Skeletal muscle satellite cell (primary cell): ENCODE measurements at regions not wholly inside any gene's neighbourhood (a gene's known extent, or its start where the extent isn't known, plus 50 kb on each side); places are given as distances from the start of the nearest gene placed in this dataset.

Source experiments
- H3K27me3 ChIP-seq: 2 replicates; pipeline ENCODE4 v1.7.0; 2013; ENCODE audit warnings: low read length; ENCODE audit not compliant: control insufficient read depth, insufficient read depth
- H3K36me3 ChIP-seq: 2 replicates; pipeline ENCODE4 v1.7.0; 2013; ENCODE audit warnings: mild to moderate bottlenecking, control low read depth, low read length; ENCODE audit not compliant: insufficient read depth
- H3K4me1 ChIP-seq: 2 replicates; pipeline ENCODE4 v1.7.0; 2013; ENCODE audit warnings: low read length; ENCODE audit not compliant: control insufficient read depth, insufficient read depth
- H3K4me2 ChIP-seq: 2 replicates; pipeline ENCODE4 v1.7.0; 2013; ENCODE audit warnings: mild to moderate bottlenecking, low read length
- H3K4me3 ChIP-seq: 2 replicates; pipeline ENCODE4 v1.7.0; 2013; ENCODE audit warnings: low read length
- H3K9ac ChIP-seq: 2 replicates; pipeline ENCODE4 v1.7.0; 2013; ENCODE audit warnings: mild to moderate bottlenecking, low read depth, low read length, moderate library complexity
- H3K9me3 ChIP-seq: replicated peaks from 2 replicates; pipeline ENCODE4 v1.7.0; 2013; ENCODE audit warnings: mild to moderate bottlenecking, control low read depth, low read length

DNA sequence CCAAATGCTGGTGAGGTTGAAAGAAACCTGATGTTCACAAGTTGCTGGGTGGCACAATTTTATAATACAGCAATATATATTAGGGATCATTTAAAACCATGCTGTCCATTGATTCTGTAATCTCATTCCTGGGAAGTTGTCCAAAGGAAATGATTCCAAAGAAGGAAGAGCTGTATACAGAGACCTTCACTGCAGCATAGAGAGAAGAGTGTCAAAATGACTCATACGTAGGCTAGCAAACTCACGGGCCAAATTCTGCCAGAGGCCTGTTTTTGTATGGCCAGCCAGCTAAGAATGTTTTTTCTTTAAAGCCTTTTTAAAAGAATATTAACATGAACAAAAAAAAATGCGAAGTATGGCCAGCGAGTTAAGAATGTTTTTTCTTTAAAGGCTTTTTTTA, 69.2 kb upstream of the MED13L start:
- H3K4me3 ChIP-seq, result no peak overlapping the region
- peaks cover 14% of the 10 kb centered on the region for H3K4me1 ChIP-seq
- no peak overlapping the region for H3K9ac ChIP-seq
- no peaks in the 10 kb centered on the region for H3K27me3 ChIP-seq
- peak overlapping the region; percentile 18 for H3K4me2 ChIP-seq
- no peaks in the 10 kb centered on the region for H3K9me3 ChIP-seq
- H3K36me3 ChIP-seq, result no peaks in the 10 kb centered on the region

DNA sequence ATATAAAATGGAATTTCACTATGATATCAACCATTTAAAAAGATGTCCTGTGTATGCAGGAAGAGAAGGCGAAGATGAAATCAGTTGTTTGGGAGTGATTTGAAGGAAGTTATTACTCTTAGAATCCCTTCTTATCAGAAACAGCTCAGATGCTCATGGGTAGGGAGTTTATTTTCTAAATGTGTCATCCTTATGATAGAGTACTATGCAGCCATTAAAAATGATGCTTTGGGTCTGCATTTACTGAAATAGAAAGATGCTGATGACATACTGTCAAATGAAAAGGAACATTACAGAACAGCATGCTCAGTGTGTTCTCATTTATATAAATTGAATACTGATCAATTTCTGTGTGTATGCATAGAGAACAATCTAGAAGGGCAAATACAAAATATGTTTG, 69.8 kb upstream of the MED13L start:
- Histone ChIP-seq H3K9me3 (no peaks in the 10 kb centered on the region), H3K4me1 (peaks cover 14% of the 10 kb centered on the region), H3K27me3 (no peaks in the 10 kb centered on the region), H3K36me3 (no peaks in the 10 kb centered on the region), H3K9ac (no peak overlapping the region), H3K4me2 (no peak overlapping the region), H3K4me3 (no peak overlapping the region)

DNA sequence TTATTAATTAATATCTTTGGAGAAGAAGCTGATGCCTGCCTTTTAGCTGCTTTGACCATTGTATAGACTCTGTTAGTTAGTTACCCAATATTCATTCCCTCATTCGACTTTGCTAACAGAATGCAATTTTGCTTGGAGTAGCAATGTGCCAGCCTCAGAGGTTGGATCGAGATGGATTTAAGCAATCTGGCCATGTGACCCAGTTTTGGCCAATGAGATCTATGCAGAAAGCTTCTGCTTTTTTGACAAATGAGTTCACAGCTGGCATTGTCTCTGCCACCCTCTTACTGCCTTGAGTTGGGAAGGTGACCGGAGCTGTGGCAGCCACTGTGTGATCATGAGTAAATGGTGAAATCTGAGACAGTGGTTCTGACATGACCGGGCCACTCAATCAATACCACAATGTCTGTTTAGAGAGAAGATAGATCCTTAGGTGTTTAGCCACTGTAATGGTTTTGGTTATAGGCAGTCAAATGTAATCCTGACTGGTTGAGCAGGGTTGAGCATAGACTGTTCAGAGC, 74.9 kb upstream of the MED13L start:
- Histone ChIP-seq H3K4me3 (no peak overlapping the region), H3K9ac (no peak overlapping the region), H3K4me1 (no peaks in the 10 kb centered on the region), H3K9me3 (no peaks in the 10 kb centered on the region), H3K36me3 (no peaks in the 10 kb centered on the region), H3K27me3 (no peaks in the 10 kb centered on the region), H3K4me2 (no peak overlapping the region)

DNA sequence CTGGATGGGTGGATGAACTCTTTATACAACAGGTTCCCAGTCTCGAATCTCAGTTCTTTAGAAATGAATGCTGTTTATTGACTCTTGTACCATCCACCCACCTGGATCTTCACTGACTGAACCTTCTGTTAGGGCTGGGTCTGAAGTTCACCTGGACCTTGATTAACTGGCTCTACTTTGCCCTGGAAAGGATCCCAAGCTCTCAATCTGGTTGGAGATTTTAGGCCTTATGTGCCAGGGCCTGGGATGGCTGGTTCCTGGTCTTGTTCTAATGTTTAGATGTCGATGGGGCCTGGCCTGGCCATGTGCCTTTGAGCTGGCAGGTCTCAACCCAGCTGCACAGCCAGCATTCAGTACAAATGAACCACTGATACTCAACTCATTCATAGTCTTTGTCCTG, 76.5 kb upstream of the MED13L start:
- Histone ChIP-seq H3K36me3 (no peaks in the 10 kb centered on the region), H3K4me2 (no peak overlapping the region), H3K9me3 (no peaks in the 10 kb centered on the region), H3K4me1 (peaks cover 5% of the 10 kb centered on the region), H3K4me3 (no peak overlapping the region), H3K27me3 (no peaks in the 10 kb centered on the region), H3K9ac (no peak overlapping the region)

DNA sequence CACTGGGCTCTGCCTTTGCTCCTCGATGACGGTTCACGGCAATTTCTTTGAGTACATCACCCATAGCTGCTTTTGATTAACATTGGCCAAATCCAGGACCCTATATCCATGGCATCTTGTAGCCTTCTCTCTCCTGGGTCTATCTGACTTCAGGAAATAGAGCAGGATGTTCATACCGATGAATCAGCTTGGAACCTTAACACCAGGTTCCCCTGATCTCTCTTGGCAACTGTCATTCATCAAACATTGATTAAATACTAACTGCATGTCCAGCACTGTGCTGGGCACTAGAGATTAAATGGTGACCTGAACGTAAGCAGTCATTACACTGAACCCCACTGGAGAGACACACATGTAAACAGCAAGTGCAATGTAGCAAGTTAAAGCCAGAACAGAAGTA, 77.0 kb upstream of the MED13L start:
- no peaks in the 10 kb centered on the region for H3K27me3 ChIP-seq
- H3K9me3 ChIP-seq, result no peaks in the 10 kb centered on the region
- no peak overlapping the region for H3K9ac ChIP-seq
- no peak overlapping the region for H3K4me3 ChIP-seq
- H3K4me2 ChIP-seq, result no peak overlapping the region
- peaks cover 9% of the 10 kb centered on the region for H3K4me1 ChIP-seq
- H3K36me3 ChIP-seq, result no peaks in the 10 kb centered on the region

DNA sequence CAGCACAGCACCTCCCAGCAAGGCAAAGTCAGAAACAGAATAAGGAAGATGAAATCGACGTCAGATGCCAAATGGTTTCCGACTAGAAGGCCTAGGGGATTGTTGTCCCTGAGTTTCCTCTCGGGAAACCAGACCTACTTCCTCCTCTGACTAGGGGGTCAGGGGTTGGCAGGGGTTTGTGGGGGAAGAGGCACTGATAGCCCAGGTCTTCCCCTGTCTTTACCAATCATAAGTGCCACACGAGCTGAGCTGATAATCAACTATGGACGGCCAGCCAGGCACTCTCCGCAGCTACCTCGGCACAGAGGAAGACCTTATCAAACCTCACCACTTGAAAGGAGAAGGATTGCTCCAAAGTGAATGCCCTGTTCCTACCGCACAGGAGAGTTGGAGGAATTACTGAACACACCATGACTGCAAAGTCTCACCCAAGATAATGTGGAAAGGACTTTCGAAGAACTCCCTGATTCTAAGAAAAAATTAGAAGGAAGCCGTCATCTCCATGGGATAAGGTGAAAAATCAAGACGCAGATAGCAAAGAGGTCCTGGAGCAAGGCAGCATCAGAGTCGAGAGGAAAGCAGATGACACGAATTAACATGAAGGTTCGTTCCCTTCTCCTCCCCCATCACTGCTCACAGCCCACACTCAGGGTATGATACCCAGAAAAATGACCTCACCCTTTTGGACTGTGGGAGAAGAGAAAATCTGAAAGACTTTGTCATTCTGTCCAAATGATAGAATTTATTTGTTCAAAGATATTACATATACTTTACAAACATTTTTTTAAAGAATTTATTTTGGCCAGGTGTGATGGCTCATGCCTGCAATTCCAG, 77.7 kb upstream of the MED13L start:
- Histone ChIP-seq H3K9ac (no peak overlapping the region), H3K4me3 (no peak overlapping the region), H3K4me1 (peaks cover 11% of the 10 kb centered on the region), H3K27me3 (no peaks in the 10 kb centered on the region), H3K4me2 (no peak overlapping the region), H3K36me3 (no peaks in the 10 kb centered on the region), H3K9me3 (no peaks in the 10 kb centered on the region)

DNA sequence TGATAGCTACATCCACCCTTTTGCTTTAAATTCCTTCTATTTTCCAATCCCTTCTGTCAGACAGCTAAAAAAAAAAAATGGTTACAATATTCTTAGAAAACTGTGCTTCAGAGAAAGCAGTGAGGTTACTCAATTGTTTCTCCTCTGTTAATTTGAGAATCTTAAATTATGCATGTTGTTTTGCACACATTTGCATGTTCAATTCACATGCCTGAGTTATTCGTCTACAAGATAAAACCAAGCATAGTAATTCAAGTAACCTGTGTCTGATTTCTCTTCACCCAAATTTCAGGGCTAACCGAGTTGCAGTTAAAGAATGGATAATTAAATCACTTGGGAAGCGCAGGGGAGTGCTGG, 81.0 kb upstream of the MED13L start:
- H3K9me3 ChIP-seq, result no peaks in the 10 kb centered on the region
- no peaks in the 10 kb centered on the region for H3K27me3 ChIP-seq
- H3K36me3 ChIP-seq, result no peaks in the 10 kb centered on the region
- H3K9ac ChIP-seq, result no peak overlapping the region
- H3K4me3 ChIP-seq, result peak overlapping the region; percentile 17
- H3K4me2 ChIP-seq, result peak overlapping the region; percentile 68
- peaks cover 11% of the 10 kb centered on the region for H3K4me1 ChIP-seq

DNA sequence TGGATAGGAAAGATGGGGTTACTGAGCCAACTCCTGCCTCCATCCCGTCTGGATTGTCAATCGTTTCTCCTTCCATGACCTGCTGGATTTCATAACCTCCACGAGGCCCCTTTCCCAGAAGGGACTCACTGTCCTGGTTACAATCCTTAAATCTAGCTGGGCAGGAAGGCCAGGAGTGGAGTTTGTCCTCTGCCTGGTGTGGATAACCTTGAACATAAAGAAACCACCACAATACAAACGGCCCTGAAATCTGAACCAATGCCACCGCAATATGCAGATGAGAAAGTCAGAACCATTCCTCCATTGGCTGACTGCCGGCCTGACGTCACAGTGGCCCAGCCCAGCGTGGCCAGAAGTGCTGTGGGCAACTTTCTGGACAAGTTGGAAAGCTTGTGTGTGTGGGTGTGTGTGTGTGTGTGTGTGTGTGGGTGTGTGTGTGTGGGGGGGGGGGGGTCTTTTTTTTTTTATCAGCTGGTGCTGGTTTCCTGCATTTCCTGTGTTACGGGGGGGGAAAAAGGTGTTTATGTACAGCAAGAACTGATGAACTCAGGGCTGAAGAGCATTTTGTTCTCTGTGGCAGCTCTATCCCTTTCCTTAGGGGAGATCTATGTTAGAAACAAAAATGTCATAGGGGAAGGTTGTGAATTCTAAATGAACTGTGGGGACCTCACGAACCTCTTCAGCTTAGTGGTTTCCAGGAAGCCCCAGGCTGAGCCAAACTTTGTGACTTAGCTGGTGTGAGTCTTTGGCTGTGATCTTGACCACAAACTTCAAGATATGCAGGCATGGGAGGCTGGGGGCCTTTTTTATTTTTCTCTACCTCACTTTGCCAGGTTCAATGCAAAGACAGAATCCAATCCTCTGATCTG, 81.6 kb upstream of the MED13L start:
- peak overlapping the region; percentile 17 for H3K4me3 ChIP-seq
- H3K9me3 ChIP-seq, result no peaks in the 10 kb centered on the region
- no peaks in the 10 kb centered on the region for H3K27me3 ChIP-seq
- peak overlapping the region; percentile 21 for H3K9ac ChIP-seq
- peak overlapping the region; percentile 68 for H3K4me2 ChIP-seq
- H3K4me1 ChIP-seq, result peaks cover 11% of the 10 kb centered on the region
- H3K36me3 ChIP-seq, result no peaks in the 10 kb centered on the region

DNA sequence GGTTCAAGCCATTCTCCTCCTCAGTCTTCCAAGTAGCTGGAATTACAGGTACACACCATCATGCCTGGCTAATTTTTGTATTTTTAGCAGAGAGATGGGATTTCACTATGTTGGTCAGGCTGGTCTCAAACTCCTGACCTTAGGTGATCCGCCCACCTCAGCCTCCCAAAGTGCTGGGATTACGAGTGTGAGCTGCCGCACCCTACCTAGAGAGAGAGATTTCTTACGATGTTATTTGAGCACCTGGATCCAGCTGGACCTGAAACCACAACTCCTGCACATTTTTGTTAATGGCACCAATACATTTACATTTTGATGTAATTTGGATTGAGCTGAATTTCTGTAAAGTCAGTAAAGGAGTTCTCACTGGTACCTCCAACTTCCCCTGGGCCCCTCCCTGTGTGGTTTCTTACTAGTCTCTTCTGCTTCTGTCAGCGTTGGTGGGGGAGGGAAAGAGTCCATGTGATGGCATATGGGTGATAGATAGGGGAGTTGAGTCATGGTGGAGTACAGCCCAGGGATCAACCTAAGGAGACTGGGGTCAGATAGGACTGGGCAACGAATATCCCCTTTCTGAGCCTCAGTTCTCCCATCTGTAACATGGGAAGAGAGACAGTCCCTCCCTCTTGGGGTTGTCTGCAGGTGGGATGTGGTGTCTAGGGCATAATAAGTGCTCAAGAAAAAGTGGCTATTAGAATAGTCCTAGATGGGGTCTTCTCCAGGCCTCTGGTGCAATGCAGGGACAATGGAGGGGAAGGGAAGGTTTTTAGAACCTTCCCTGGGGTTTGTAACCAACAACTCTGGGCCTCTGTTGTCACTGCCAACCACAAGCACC, 83.3 kb upstream of the MED13L start:
- Histone ChIP-seq H3K4me3 (no peak overlapping the region), H3K9me3 (no peaks in the 10 kb centered on the region), H3K36me3 (no peaks in the 10 kb centered on the region), H3K27me3 (no peaks in the 10 kb centered on the region), H3K4me1 (peaks cover 11% of the 10 kb centered on the region), H3K9ac (no peak overlapping the region), H3K4me2 (no peak overlapping the region)

DNA sequence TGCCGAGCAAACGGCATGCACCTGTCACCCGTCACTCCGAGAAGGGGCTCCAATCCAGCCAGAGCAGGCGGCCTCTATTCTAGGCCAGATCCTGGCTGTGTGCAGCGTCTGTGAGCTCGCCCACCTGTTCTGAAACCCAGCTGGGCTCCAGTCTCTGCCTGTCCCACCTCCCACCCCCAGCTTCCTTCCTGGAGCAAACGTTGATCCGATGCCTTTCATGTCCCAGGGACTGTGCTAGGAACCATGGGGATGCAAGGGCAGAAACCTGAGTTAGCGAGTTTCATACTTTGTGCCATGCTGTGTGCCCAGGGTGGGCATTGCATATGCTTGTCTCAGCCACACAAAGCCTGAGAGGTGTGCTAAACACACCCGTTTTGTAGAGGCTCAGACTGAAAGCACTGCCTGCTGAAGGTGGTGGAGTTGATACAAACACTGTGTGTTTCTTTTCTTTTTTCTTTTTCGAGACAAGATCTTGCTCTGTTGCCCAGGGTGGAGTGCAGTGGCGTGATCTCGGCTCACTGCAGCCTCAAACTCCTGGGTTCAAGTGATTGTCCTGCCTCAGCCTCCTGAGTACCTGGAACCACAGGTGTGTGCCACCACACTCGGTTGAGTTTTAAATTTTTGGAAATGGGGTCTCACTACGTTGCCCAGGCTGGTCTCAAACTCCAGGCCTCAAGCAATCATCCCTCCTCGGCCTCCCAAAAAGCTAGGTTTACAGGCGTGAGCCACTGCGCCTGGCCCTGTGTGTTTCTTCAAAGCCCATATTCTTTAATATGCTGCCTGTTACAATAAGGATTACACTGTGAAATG, 84.1 kb upstream of the MED13L start:
- Histone ChIP-seq H3K27me3 (no peaks in the 10 kb centered on the region), H3K4me3 (no peak overlapping the region), H3K9ac (no peak overlapping the region), H3K4me2 (no peak overlapping the region), H3K36me3 (no peaks in the 10 kb centered on the region), H3K9me3 (no peaks in the 10 kb centered on the region), H3K4me1 (peaks cover 11% of the 10 kb centered on the region)
